GM10248 (cell line): ENCODE measurements at regions not wholly inside any gene's neighbourhood (a gene's known extent, or its start where the extent isn't known, plus 50 kb on each side); places are given as distances from the start of the nearest gene placed in this dataset.

ENCODE experiments used
- CTCF ChIA-PET: fragments of 300-600 bp; sonication (Branson Sonifier 250); formaldehyde crosslinking; extraction: SDS; loops from one replicate; lab custom pipeline; 2021; ENCODE audit warnings: antibody characterized with exemption; lab: Yijun Ruan, JAX
- POLR2A ChIA-PET: fragments of 350-650 bp; sonication (Branson Sonifier 250); formaldehyde crosslinking; extraction: SDS; loops from one replicate; lab custom pipeline; 2020; ENCODE audit warnings: antibody characterized with exemption; lab: Yijun Ruan, JAX
- DNase-seq: peaks from one replicate; pipeline ENCODE4 v3.0.0; 2012; ENCODE audit errors: extremely low spot score
- CTCF ChIP-seq: IDR thresholded peaks from 2 replicates; pipeline ENCODE4 v1.5.1; 2012; ENCODE audit warnings: mild to moderate bottlenecking, low read depth; ENCODE audit errors: extremely low read depth, missing control alignments, control extremely low read depth

- POLR2A ChIA-PET: no interaction called here
- CTCF ChIA-PET: no interaction called here
- no peak for DNase-seq
- no peak for TF ChIP-seq CTCF
Observed at GRCh38 chr5:3019045-3019444, 267.6 kb upstream of the IRX2 start.

DNA sequence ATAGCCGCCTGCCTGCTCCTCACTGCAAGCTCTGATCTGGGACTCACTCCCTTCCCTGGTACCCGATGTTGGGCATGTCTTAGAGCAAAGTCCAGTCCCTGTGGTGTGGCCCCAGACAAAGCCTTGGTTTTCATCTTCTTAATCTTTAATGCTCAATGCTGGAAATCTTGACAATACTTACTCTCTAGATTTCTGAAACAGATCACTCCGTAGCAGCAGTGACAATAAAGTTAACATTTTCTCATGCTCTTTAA is 260.2 kb upstream of the IRX2 start:
- ChIA-PET POLR2A (no interaction called here), CTCF (interaction anchor here (1.4 kb wide), 1 partner anchor 16 kb away, joined by 4 read pairs; no protein-coding TSS in a partner anchor)
- DNase-seq: no peak
- TF ChIP-seq CTCF: no peak

- CTCF ChIA-PET: interaction anchor here (1.4 kb wide), 1 partner anchor 17 kb away, joined by 4 read pairs; no protein-coding TSS in a partner anchor
Observed at GRCh38 chr5:3010953-3011763, 259.7 kb upstream of the IRX2 start.

GRCh38 chr5:3010301-3010952 is 258.9 kb upstream of the IRX2 start:
- ChIA-PET POLR2A (no interaction called here), CTCF (interaction anchor here (1.4 kb wide), 1 partner anchor 17 kb away, joined by 4 read pairs; no protein-coding TSS in a partner anchor)
- no peak for TF ChIP-seq CTCF
- DNase-seq: no peak

More at GRCh38 chr5:3010953-3011763, 259.7 kb upstream of the IRX2 start:
- POLR2A ChIA-PET: no interaction called here
- no peak for TF ChIP-seq CTCF
- DNase-seq: no peak

- DNase-seq: no peak
- POLR2A ChIA-PET: no interaction called here
- CTCF ChIA-PET: no interaction called here
- TF ChIP-seq CTCF: no peak
Observed at GRCh38 chr5:3009605-3010004, 258.1 kb upstream of the IRX2 start.

DNA sequence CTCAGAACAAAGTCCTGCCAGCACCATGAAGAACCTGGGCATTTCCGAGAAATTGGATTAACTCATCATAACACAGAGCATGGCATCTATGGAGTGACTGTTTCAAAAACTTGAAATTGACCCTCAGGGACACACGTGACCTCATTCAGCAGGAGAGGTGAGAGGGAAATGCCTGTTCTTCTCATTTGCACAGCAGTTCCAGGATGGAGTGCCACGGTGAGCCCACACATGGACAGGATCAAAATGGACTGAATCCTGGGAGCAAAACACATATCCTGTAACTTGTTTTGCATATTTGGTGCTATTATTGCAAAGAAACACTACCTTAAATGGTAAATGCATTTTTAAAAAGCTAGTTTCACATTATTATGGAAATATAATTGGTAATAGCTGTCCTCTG is 256.1 kb upstream of the IRX2 start:
- TF ChIP-seq CTCF: no peak
- no peak for DNase-seq
- CTCF ChIA-PET: no interaction called here
- POLR2A ChIA-PET: no interaction called here
